K562 (cell line): ENCODE measurements at regions not wholly inside any gene's neighbourhood (a gene's known extent, or its start where the extent isn't known, plus 50 kb on each side); places are given as distances from the start of the nearest gene placed in this dataset.

Source experiments
- ATAC-seq: fragments of 200-7000 bp; cut with Tn5 transposase; 3 replicates; pipeline ENCODE4 v1.9.1; 2020; ENCODE audit warnings: moderate library complexity
- BruUV-seq: library from RNA; stranded (reverse); fragments of 400-500 nt; replicated peaks from 2 replicates; lab custom pipeline; 2021; lab: Mats Ljungman, UMichigan
- CTCF ChIA-PET: fragments of 300-600 bp; formaldehyde crosslinking; extraction: SDS; loops from one replicate; lab custom pipeline; 2021; ENCODE audit warnings: low intra/inter-chr PET ratio; lab: Yijun Ruan, JAX
- POLR2A ChIA-PET: fragments of 300-600, 350-650 bp; sonication (Branson Sonifier 250); formaldehyde crosslinking; extraction: SDS; loops from one replicate; lab custom pipeline; 2021; ENCODE audit warnings: antibody characterized with exemption, inconsistent platforms; lab: Yijun Ruan, JAX
- DNase-seq, 4 experiments: peaks; one replicate each; pipeline versions ENCODE4 v3.0.0 to v3.0.0-alpha.2; 2011 to 2018; ENCODE audit warnings: low spot score in 3 of 4, mixed read lengths in 3 of 4; ENCODE audit errors: extremely low read depth in 1 of 4
- FAIRE-seq: peaks from 2 replicates; lab custom pipeline; 2011; peaks lifted over from hg19 to GRCh38; lab: Jason Lieb, UNC
- H2AFZ ChIP-seq: 2 replicates; pipeline ENCODE4 v1.6.0; 2011; ENCODE audit warnings: low read depth, low read length, control low read depth, inconsistent platforms
- H3K27ac ChIP-seq: fragments of 200-600 bp; 3 replicates; pipeline ENCODE4 v1.8.0; 2011; ENCODE audit warnings: low read depth, mild to moderate bottlenecking, control low read depth, inconsistent platforms, low read length, moderate library complexity, mixed read lengths; ENCODE audit errors: extremely low read depth
- H3K27me3 ChIP-seq, 2 experiments: fragments of 300-600 bp in 1 of 2; 2 replicates in 1 of 2; 3 replicates in 1 of 2; pipeline versions ENCODE4 v1.6.0 to v1.8.0; 2011; ENCODE audit warnings: inconsistent platforms in 2 of 2, low read length in 2 of 2, mild to moderate bottlenecking in 1 of 2, mixed read lengths in 1 of 2, moderate library complexity in 1 of 2; ENCODE audit not compliant: control insufficient read depth in 2 of 2, insufficient read depth in 2 of 2
- H3K36me3 ChIP-seq: fragments of 300-600 bp; 3 replicates; pipeline ENCODE4 v1.8.0; 2011; ENCODE audit warnings: mild to moderate bottlenecking, low read length, inconsistent platforms; ENCODE audit not compliant: control insufficient read depth, insufficient read depth
- H3K4me1 ChIP-seq, 2 experiments: fragments of 200-600 bp in 1 of 2; replicated peaks in 1 of 2; 2 replicates in 1 of 2; 3 replicates in 1 of 2; pipeline versions ENCODE4 v1.5.1 to v1.8.0; 2011; ENCODE audit warnings: inconsistent platforms in 2 of 2, low read length in 2 of 2, mild to moderate bottlenecking in 1 of 2, mixed read lengths in 1 of 2, moderate library complexity in 1 of 2; ENCODE audit not compliant: control insufficient read depth in 2 of 2, insufficient read depth in 2 of 2
- H3K4me2 ChIP-seq: 2 replicates; pipeline ENCODE4 v1.6.1; 2011; ENCODE audit warnings: low read length, control low read depth, inconsistent platforms, mixed read lengths; ENCODE audit not compliant: insufficient read depth
- H3K4me3 ChIP-seq: fragments of 200-600 bp; sonication (generic), shearing (Covaris generic); 2 replicates; pipeline ENCODE4 v1.5.1; 2016; ENCODE audit warnings: control low read depth, inconsistent platforms
- H3K79me2 ChIP-seq: fragments of 200-600 bp; 3 replicates; pipeline ENCODE4 v1.8.0; 2011; ENCODE audit warnings: low read length, inconsistent platforms; ENCODE audit not compliant: control insufficient read depth, insufficient read depth
- H3K9ac ChIP-seq, 2 experiments: 2 replicates each; pipeline versions ENCODE4 v1.6.0 to v1.6.1; 2011; ENCODE audit warnings: low read depth in 2 of 2, low read length in 2 of 2, control low read depth in 1 of 2, inconsistent platforms in 1 of 2, mild to moderate bottlenecking in 1 of 2, mixed read lengths in 1 of 2; ENCODE audit not compliant: insufficient read depth in 1 of 2
- H3K9me1 ChIP-seq: one replicate; pipeline ENCODE4 v1.6.0; 2011; ENCODE audit warnings: inconsistent platforms, mild to moderate bottlenecking, low read length, moderate library complexity; ENCODE audit not compliant: control insufficient read depth, insufficient read depth
- H3K9me3 ChIP-seq: replicated peaks from 2 replicates; pipeline ENCODE4 v1.5.1; 2011; ENCODE audit warnings: low read depth, low read length, inconsistent platforms; ENCODE audit not compliant: control insufficient read depth, insufficient read depth
- H4K20me1 ChIP-seq: replicated peaks from 2 replicates; pipeline ENCODE4 v1.6.1; 2011; ENCODE audit warnings: low read length, inconsistent platforms, mixed read lengths; ENCODE audit not compliant: control insufficient read depth, insufficient read depth
- KDM4B ChIP-seq, 2 experiments: fragments of 450-650 bp in 1 of 2; sonication (generic) in 1 of 2; IDR thresholded peaks; 2 replicates each; pipeline ENCODE4 v1.6.1; 2016 to 2017; ENCODE audit warnings: borderline replicate concordance in 2 of 2, antibody characterized with exemption in 1 of 2, low read depth in 1 of 2, mild to moderate bottlenecking in 1 of 2
- NFXL1 ChIP-seq: fragments of 450-650 bp; formaldehyde crosslinking; IDR thresholded peaks from 2 replicates; pipeline ENCODE4 v1.4.0; 2021; ENCODE audit warnings: mild to moderate bottlenecking
- NR2F6 ChIP-seq: fragments of 450-650 bp; formaldehyde crosslinking; IDR thresholded peaks from 2 replicates; pipeline ENCODE4 v1.4.0; 2020; ENCODE audit warnings: mild to moderate bottlenecking
- SAFB ChIP-seq: fragments of 200-400 bp; formaldehyde crosslinking; IDR thresholded peaks from 2 replicates; pipeline ENCODE4 v1.6.1; 2017; ENCODE audit warnings: low read depth, low read length, borderline replicate concordance
- STAT5B ChIP-seq: fragments of 250-450 bp; sonication (Bioruptor Pico); IDR thresholded peaks from 2 replicates; pipeline ENCODE4 v1.8.0; 2021; ENCODE audit warnings: mild to moderate bottlenecking, inconsistent platforms
- YY1 ChIP-seq, 3 experiments: IDR thresholded peaks; 2 replicates each; pipeline ENCODE4 v1.6.1; 2011; ENCODE audit warnings: low read length in 2 of 3, mild to moderate bottlenecking in 2 of 3, moderate library complexity in 2 of 3, borderline replicate concordance in 1 of 3, control low read depth in 1 of 3, low read depth in 1 of 3; ENCODE audit not compliant: insufficient read depth in 3 of 3, insufficient replicate concordance in 2 of 3, control insufficient read depth in 1 of 3, insufficient read length in 1 of 3; ENCODE audit errors: extremely low read depth in 1 of 3
- ZNF282 ChIP-seq: sonication (generic); formaldehyde crosslinking; IDR thresholded peaks from 2 replicates; pipeline ENCODE4 v1.8.1; 2023; ENCODE audit warnings: missing genetic modification reagents
- ZNF354B ChIP-seq: fragments of 250-450 bp; sonication (Bioruptor Pico); IDR thresholded peaks from 2 replicates; pipeline ENCODE4 v1.4.0; 2020
- WGBS: fragments of 100-300 bp; shearing (Covaris generic); methylation state at CpG from one replicate; pipeline ENCODE4 v1.1.6; 2016; ENCODE audit warnings: low coverage, mixed read lengths; ENCODE audit not compliant: insufficient coverage; ENCODE audit errors: missing lambda C conversion rate; 5-methylcytosine and 5-hydroxymethylcytosine counted together
- in situ Hi-C: fragments of 300-500 bp; cut with MboI; formaldehyde crosslinking; loops from 4 replicates; pipeline ENCODE4 v1.15.0; 2018; ENCODE audit warnings: inconsistent platforms, mixed read lengths
- intact Hi-C: fragments of 100-400 bp; cut with micrococcal nuclease; formaldehyde crosslinking; loops from 2 replicates; pipeline ENCODE4 v1.14.2; 2022

DNA sequence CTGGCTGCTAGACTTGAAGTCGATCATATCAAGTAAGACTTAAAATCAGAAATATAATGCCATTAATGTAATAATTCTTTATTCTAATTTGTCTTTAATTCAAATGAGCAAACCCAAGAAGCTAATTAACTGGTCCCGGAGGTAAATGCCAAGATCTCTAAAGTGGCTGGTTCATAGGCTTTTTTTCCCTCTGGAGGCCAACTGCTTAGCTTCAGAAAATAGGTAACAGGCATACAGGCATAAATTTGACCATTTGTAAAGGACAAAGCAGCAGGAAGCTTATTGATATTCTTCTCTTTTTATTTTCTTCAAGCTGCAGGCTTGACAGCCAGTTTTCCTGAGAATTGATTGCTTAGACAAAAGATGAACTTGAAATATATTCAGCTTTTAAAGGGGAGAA, 158.6 kb upstream of the RAP2B start:
- Histone ChIP-seq H3K4me3 (no peak overlapping the region), H3K79me2 (no peaks in the 10 kb centered on the region), H2AFZ (no peak overlapping the region), H3K4me1 (no peaks in the 10 kb centered on the region), H4K20me1 (no peaks in the 10 kb centered on the region), H3K9me1 (no peaks in the 10 kb centered on the region), H3K27me3 (no peaks in the 10 kb centered on the region), H3K36me3 (no peaks in the 10 kb centered on the region), H3K9ac (no peak overlapping the region), H3K4me2 (no peak overlapping the region), H3K9me3 (no peaks in the 10 kb centered on the region), H3K27ac (no peak overlapping the region)
- ChIA-PET CTCF (no interaction called here), POLR2A (no interaction called here)
- in situ Hi-C loops (no loop called here), intact Hi-C loops (no loop called here)
- BruUV-seq = no TSS peak
- WGBS = 56% methylated on average over 2 of the region's 2 CpGs
- no peak for TF ChIP-seq YY1 (IDR thresholded peaks at IDR 0.05; ENCODE audit: borderline replicate concordance in 1 of 3, control insufficient read depth in 1 of 3, extremely low read depth in 1 of 3, insufficient read depth in 3 of 3, insufficient read length in 1 of 3, insufficient replicate concordance in 2 of 3, low read depth in 1 of 3, low read length in 2 of 3)
- no peak for TF ChIP-seq ZNF282 (CRISPR knock-in tag)
- no peak for TF ChIP-seq NFXL1 (CRISPR knock-in tag)
- TF ChIP-seq NR2F6 (CRISPR knock-in tag) = no peak
- TF ChIP-seq STAT5B (CRISPR knock-in tag) = no peak
- TF ChIP-seq ZNF354B (CRISPR knock-in tag) = no peak
- TF ChIP-seq KDM4B (IDR thresholded peaks at IDR 0.05; ENCODE audit: borderline replicate concordance in 2 of 2, low read depth in 1 of 2) = no peak
- no peak for TF ChIP-seq SAFB
- FAIRE-seq (no peak), DNase-seq (no peak), ATAC-seq (no peak)
